Left hindlimb (tissue), 1 donor: ENCODE measurements at regions not wholly inside any gene's neighbourhood (a gene's known extent, or its start where the extent isn't known, plus 50 kb on each side); places are given as distances from the start of the nearest gene placed in this dataset.
"Not testable (repeated sequence)": the region's sequence is repeated elsewhere in the genome, so short reads cannot be mapped to it uniquely, and the experiment has no call there.

ENCODE experiments used
- DNase-seq: peaks from one replicate; pipeline ENCODE4 v3.0.0-alpha.2; 2018

GRCh38 chr2:138902239-138902871 lies 122.2 kb upstream of the NXPH2 start:
- DNase-seq = no peak

GRCh38 chr2:138901530-138901929 lies 121.3 kb upstream of the NXPH2 start:
- DNase-seq = no peak

- DNase-seq = no peak
Observed at GRCh38 chr2:138898855-138899254, 118.7 kb upstream of the NXPH2 start.

GRCh38 chr2:138897274-138897673 lies 117.1 kb upstream of the NXPH2 start:
- no peak for DNase-seq

GRCh38 chr2:138893746-138894145 lies 113.6 kb upstream of the NXPH2 start:
- no peak for DNase-seq

GRCh38 chr2:138881126-138881525 lies 100.9 kb upstream of the NXPH2 start:
- DNase-seq = no peak

- no peak for DNase-seq
Observed at GRCh38 chr2:138879931-138880330, 99.7 kb upstream of the NXPH2 start.

- no peak for DNase-seq
Observed at GRCh38 chr2:138877421-138877820, 97.2 kb upstream of the NXPH2 start.

- DNase-seq = no peak
Observed at GRCh38 chr2:138874251-138874650, 94.1 kb upstream of the NXPH2 start.

- not testable (repeated sequence) for DNase-seq
Observed at GRCh38 chr2:138872116-138872515, 91.9 kb upstream of the NXPH2 start.

GRCh38 chr2:138871312-138871711 lies 91.1 kb upstream of the NXPH2 start:
- no peak for DNase-seq

GRCh38 chr2:138867341-138867740 lies 87.2 kb upstream of the NXPH2 start:
- no peak for DNase-seq

- DNase-seq = no peak
Observed at GRCh38 chr2:138866797-138867196, 86.6 kb upstream of the NXPH2 start.

- no peak for DNase-seq
Observed at GRCh38 chr2:138853761-138854160, 73.6 kb upstream of the NXPH2 start.

GRCh38 chr2:138853296-138853695 lies 73.1 kb upstream of the NXPH2 start:
- no peak for DNase-seq

GRCh38 chr2:138846216-138846821 lies 66.1 kb upstream of the NXPH2 start:
- no peak for DNase-seq

GRCh38 chr2:138842341-138842740 lies 62.2 kb upstream of the NXPH2 start:
- DNase-seq = no peak

GRCh38 chr2:138841459-138841858 lies 61.3 kb upstream of the NXPH2 start:
- DNase-seq = no peak

- DNase-seq = no peak
Observed at GRCh38 chr2:138838851-138839620, 58.8 kb upstream of the NXPH2 start.

- DNase-seq = no peak
Observed at GRCh38 chr2:138831691-138832090, 51.5 kb upstream of the NXPH2 start.

GRCh38 chr2:138831154-138831553 lies 51.0 kb upstream of the NXPH2 start:
- DNase-seq = no peak

- no peak for DNase-seq
Observed at GRCh38 chr2:138830547-138830946, 50.4 kb upstream of the NXPH2 start.
